Sigmoid colon (tissue), 3 donors: ENCODE measurements at regions not wholly inside any gene's neighbourhood (a gene's known extent, or its start where the extent isn't known, plus 50 kb on each side); places are given as distances from the start of the nearest gene placed in this dataset.

Experiments used
- POLR2A ChIP-seq, 2 donors: fragments of 450-650 bp; IDR thresholded peaks; one replicate each; pipeline ENCODE4 v1.6.1; 2016; ENCODE audit warnings: antibody characterized with exemption in 2 of 2, mild to moderate bottlenecking in 2 of 2, moderate library complexity in 2 of 2
- TF ChIP-seq, protein P1 (sequence below), 4 experiments: fragments of 450-650 bp in 3 of 4; fragments of 200-600 bp in 1 of 4; IDR thresholded peaks; one replicate each; pipeline ENCODE4 v1.5.1; 2016 to 2019; ENCODE audit warnings: antibody characterized with exemption in 4 of 4, mild to moderate bottlenecking in 3 of 4, moderate library complexity in 2 of 4

DNA sequence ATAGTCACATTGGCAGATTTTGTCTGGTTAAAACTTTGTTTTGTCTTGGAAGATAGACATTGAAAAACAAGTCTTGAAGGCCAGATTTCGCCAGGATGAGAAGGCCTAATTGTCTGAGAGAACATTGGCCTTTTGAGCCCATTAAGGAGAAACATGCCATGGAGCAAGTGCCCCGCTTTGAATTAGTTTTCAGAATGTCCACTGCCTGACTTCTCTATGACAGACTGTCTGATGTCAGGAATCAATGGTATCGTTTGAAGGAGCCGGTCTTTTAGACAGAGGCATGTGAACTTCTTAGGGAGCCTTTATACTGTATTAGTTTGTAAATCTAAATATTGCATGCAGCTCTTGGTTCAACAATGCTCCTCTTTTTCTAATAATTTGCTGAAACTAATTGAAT, 155.9 kb downstream of the DLEU7 start:
- no peak for TF ChIP-seq POLR2A (IDR thresholded peaks at IDR 0.05)
- TF ChIP-seq, protein P1, sequence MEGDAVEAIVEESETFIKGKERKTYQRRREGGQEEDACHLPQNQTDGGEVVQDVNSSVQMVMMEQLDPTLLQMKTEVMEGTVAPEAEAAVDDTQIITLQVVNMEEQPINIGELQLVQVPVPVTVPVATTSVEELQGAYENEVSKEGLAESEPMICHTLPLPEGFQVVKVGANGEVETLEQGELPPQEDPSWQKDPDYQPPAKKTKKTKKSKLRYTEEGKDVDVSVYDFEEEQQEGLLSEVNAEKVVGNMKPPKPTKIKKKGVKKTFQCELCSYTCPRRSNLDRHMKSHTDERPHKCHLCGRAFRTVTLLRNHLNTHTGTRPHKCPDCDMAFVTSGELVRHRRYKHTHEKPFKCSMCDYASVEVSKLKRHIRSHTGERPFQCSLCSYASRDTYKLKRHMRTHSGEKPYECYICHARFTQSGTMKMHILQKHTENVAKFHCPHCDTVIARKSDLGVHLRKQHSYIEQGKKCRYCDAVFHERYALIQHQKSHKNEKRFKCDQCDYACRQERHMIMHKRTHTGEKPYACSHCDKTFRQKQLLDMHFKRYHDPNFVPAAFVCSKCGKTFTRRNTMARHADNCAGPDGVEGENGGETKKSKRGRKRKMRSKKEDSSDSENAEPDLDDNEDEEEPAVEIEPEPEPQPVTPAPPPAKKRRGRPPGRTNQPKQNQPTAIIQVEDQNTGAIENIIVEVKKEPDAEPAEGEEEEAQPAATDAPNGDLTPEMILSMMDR (IDR thresholded peaks at IDR 0.05), result no peak
